SK-N-SH (cell line): ENCODE measurements at regions not wholly inside any gene's neighbourhood (a gene's known extent, or its start where the extent isn't known, plus 50 kb on each side); places are given as distances from the start of the nearest gene placed in this dataset.
"Not testable (repeated sequence)": the region's sequence is repeated elsewhere in the genome, so short reads cannot be mapped to it uniquely, and the experiment has no call there.

Experiments used
- CTCF ChIA-PET: fragments of 300-600, 350-600 bp; formaldehyde crosslinking; extraction: SDS; loops from one replicate; lab custom pipeline; 2021; lab: Yijun Ruan, JAX
- POLR2A ChIA-PET: fragments of 350-600 bp; sonication (Branson Sonifier 250); formaldehyde crosslinking; extraction: SDS; loops from one replicate; lab custom pipeline; 2020; ENCODE audit warnings: antibody characterized with exemption, inconsistent platforms; lab: Yijun Ruan, JAX
- DNase-seq: peaks from one replicate; pipeline ENCODE4 v3.0.0; 2012
- H2AFZ ChIP-seq: fragments of 200-600 bp; sonication (generic); 2 replicates; pipeline ENCODE4 v1.8.1; 2016; ENCODE audit warnings: antibody characterized with exemption, mild to moderate bottlenecking, low read depth
- H3F3A ChIP-seq: fragments of 200-600 bp; sonication (generic); replicated peaks from 2 replicates; pipeline ENCODE3; 2016; ENCODE audit warnings: antibody characterized with exemption, mild to moderate bottlenecking; ENCODE audit not compliant: insufficient read depth
- H3K27ac ChIP-seq, 2 experiments: fragments of 200-500 bp in 1 of 2; fragments of 200-600 bp in 1 of 2; sonication (Bioruptor generic) in 1 of 2; sonication (generic), shearing (Covaris generic) in 1 of 2; 2 replicates each; pipeline versions ENCODE4 v1.5.1 to v1.6.1; 2014 to 2016; ENCODE audit warnings: low read depth in 2 of 2, inconsistent platforms in 1 of 2, low read length in 1 of 2, mild to moderate bottlenecking in 1 of 2, mixed read lengths in 1 of 2
- H3K27me3 ChIP-seq: fragments of 200-600 bp; sonication (generic), shearing (Covaris generic); 2 replicates; pipeline ENCODE4 v1.6.1; 2016; ENCODE audit warnings: mixed run types; ENCODE audit not compliant: insufficient read depth
- H3K36me3 ChIP-seq, 2 experiments: fragments of 200-500 bp in 1 of 2; fragments of 200-600 bp in 1 of 2; sonication (Bioruptor generic) in 1 of 2; sonication (generic) in 1 of 2; replicated peaks in 1 of 2; 2 replicates each; pipeline versions ENCODE3 to v1.5.1; 2014 to 2016; ENCODE audit warnings: low read length in 1 of 2, mild to moderate bottlenecking in 1 of 2; ENCODE audit not compliant: insufficient read depth in 2 of 2, control insufficient read depth in 1 of 2
- H3K4me1 ChIP-seq, 2 experiments: fragments of 200-500 bp in 1 of 2; fragments of 200-600 bp in 1 of 2; sonication (Bioruptor generic) in 1 of 2; sonication (generic), shearing (Covaris generic) in 1 of 2; 2 replicates each; pipeline versions ENCODE4 v1.5.1 to v1.6.1; 2014 to 2016; ENCODE audit warnings: low read depth in 1 of 2, low read length in 1 of 2, mixed run types in 1 of 2; ENCODE audit not compliant: insufficient read depth in 2 of 2, control insufficient read depth in 1 of 2
- H3K4me2 ChIP-seq: fragments of 200-600 bp; sonication (generic), shearing (Covaris generic); 2 replicates; pipeline ENCODE4 v1.6.1; 2017; ENCODE audit warnings: mixed run types
- H3K4me3 ChIP-seq, 2 experiments: fragments of 200-500 bp in 1 of 2; fragments of 200-600 bp in 1 of 2; sonication (Bioruptor generic) in 1 of 2; sonication (generic), shearing (Covaris generic) in 1 of 2; 2 replicates each; pipeline versions ENCODE4 v1.5.1 to v1.8.1; 2014 to 2016; ENCODE audit warnings: low read depth in 2 of 2, inconsistent platforms in 1 of 2, low read length in 1 of 2, mild to moderate bottlenecking in 1 of 2, mixed read lengths in 1 of 2, moderate library complexity in 1 of 2
- H3K79me2 ChIP-seq: fragments of 200-600 bp; sonication (generic); 2 replicates; pipeline ENCODE4 v1.8.1; 2017; ENCODE audit warnings: mild to moderate bottlenecking; ENCODE audit not compliant: insufficient read depth
- H3K9ac ChIP-seq: fragments of 200-600 bp; sonication (generic); 2 replicates; pipeline ENCODE4 v1.6.1; 2017; ENCODE audit warnings: mixed run types
- H3K9me2 ChIP-seq: fragments of 200-600 bp; sonication (generic); 2 replicates; pipeline ENCODE4 v1.6.1; 2017; ENCODE audit warnings: mixed run types
- H3K9me3 ChIP-seq: fragments of 200-600 bp; sonication (generic); 2 replicates; pipeline ENCODE4 v1.6.1; 2017; ENCODE audit warnings: mixed run types, mild to moderate bottlenecking, moderate library complexity
- H4K20me1 ChIP-seq: fragments of 200-600 bp; sonication (generic); 2 replicates; pipeline ENCODE4 v1.6.1; 2017; ENCODE audit warnings: mild to moderate bottlenecking, mixed run types; ENCODE audit not compliant: insufficient read depth
- CHD2 ChIP-seq: fragments of 150-350 bp; IDR thresholded peaks from 2 replicates; pipeline ENCODE4 v1.6.1; 2018; ENCODE audit warnings: low read length; ENCODE audit not compliant: partially characterized antibody
- FOXJ3 ChIP-seq: sonication (generic); formaldehyde crosslinking; IDR thresholded peaks from 2 replicates; pipeline ENCODE4 v1.5.1; 2020; ENCODE audit warnings: mild to moderate bottlenecking, missing genetic modification reagents
- GATA2 ChIP-seq: sonication (generic); formaldehyde crosslinking; IDR thresholded peaks from 2 replicates; pipeline ENCODE4 v1.5.0; 2020; ENCODE audit warnings: mild to moderate bottlenecking, missing genetic modification reagents
- MXI1 ChIP-seq: IDR thresholded peaks from 2 replicates; pipeline ENCODE4 v1.6.1; 2012; ENCODE audit warnings: mild to moderate bottlenecking, low read depth, low read length, improper control_type of control experiment
- NFIC ChIP-seq: IDR thresholded peaks from 2 replicates; pipeline ENCODE4 v1.4.0; 2012; ENCODE audit warnings: borderline replicate concordance
- NRF1 ChIP-seq: IDR thresholded peaks from 2 replicates; pipeline ENCODE4 v1.6.1; 2012; ENCODE audit warnings: low read depth, mild to moderate bottlenecking, low read length
- POLR2AphosphoS5 ChIP-seq: IDR thresholded peaks from 2 replicates; pipeline ENCODE4 v1.6.1; 2012; ENCODE audit warnings: low read depth, low read length
- RAD21 ChIP-seq: IDR thresholded peaks from 2 replicates; pipeline ENCODE4 v1.6.1; 2012; ENCODE audit warnings: mild to moderate bottlenecking, low read length
- RCOR1 ChIP-seq: fragments of 150-350 bp; IDR thresholded peaks from 2 replicates; pipeline ENCODE4 v1.6.1; 2017; ENCODE audit warnings: antibody characterized with exemption, low read length
- RXRA ChIP-seq: IDR thresholded peaks from 2 replicates; pipeline ENCODE4 v1.4.0; 2012; ENCODE audit warnings: low read depth, mild to moderate bottlenecking, borderline replicate concordance
- SIN3A ChIP-seq: IDR thresholded peaks from 2 replicates; pipeline ENCODE4 v1.6.1; 2012; ENCODE audit warnings: low read depth, mild to moderate bottlenecking, low read length, moderate library complexity, borderline replicate concordance
- TEAD4 ChIP-seq: IDR thresholded peaks from 2 replicates; pipeline ENCODE4 v1.4.0; 2012; ENCODE audit warnings: mild to moderate bottlenecking, borderline replicate concordance; ENCODE audit not compliant: insufficient read depth
- WGBS: methylation state at CpG from one replicate; pipeline ENCODE4 v1.1.6; 2017; ENCODE audit warnings: low lambda C conversion rate; 5-methylcytosine and 5-hydroxymethylcytosine counted together
- TF ChIP-seq, protein P1 (sequence below): IDR thresholded peaks from 2 replicates; pipeline ENCODE4 v1.6.1; 2012; ENCODE audit warnings: mild to moderate bottlenecking, low read depth, low read length, moderate library complexity
- TF ChIP-seq, protein P2 (sequence below): IDR thresholded peaks from 2 replicates; pipeline ENCODE4; 2012
- TF ChIP-seq, protein P3 (sequence below): IDR thresholded peaks from 2 replicates; pipeline ENCODE4 v1.4.0; 2012; ENCODE audit warnings: low read depth

DNA sequence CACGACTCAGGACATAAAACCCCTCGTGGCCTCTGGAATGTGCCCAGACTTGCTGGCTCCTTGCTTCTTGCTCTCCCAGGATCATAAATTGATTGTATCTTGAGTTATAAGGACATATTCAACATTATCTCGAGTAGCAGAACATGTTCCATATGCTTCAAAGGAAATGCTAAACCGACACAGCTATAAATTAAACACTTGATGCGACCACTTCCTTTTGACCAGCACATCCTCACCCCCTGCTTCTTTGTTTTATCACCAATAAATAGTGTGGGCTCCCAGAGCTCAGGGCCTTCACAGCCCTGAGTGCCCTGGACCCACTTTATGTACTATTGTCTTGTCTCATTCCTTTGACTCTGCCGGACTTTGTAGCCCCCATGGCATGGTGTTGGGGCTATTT is 157.0 kb upstream of the PABPC3 start:
- Histone ChIP-seq H3K9ac (no peak overlapping the region), H3K27ac (no peak overlapping the region), H3K27me3 (no peaks in the 10 kb centered on the region; the same call in 1 of the 2 replicates), H3K36me3 (no peaks in the 10 kb centered on the region), H3K4me3 (no peak overlapping the region), H3F3A (no peaks in the 10 kb centered on the region), H3K9me2 (no peaks in the 10 kb centered on the region), H4K20me1 (no peaks in the 10 kb centered on the region), H3K79me2 (no peaks in the 10 kb centered on the region), H2AFZ (no peak overlapping the region), H3K4me2 (no peak overlapping the region), H3K4me1 (no peaks in the 10 kb centered on the region)
- ChIA-PET CTCF (no interaction called here), POLR2A (no interaction called here)
- DNase-seq = no peak
- 7% methylated on average over 6 of the region's 6 CpGs for WGBS
- TF ChIP-seq CHD2 = no peak
- TF ChIP-seq TEAD4 = no peak
- TF ChIP-seq FOXJ3 (CRISPR knock-in tag) = no peak
- TF ChIP-seq NRF1 = no peak
- TF ChIP-seq POLR2AphosphoS5 = no peak
- TF ChIP-seq RCOR1 = no peak
- TF ChIP-seq, protein P1, sequence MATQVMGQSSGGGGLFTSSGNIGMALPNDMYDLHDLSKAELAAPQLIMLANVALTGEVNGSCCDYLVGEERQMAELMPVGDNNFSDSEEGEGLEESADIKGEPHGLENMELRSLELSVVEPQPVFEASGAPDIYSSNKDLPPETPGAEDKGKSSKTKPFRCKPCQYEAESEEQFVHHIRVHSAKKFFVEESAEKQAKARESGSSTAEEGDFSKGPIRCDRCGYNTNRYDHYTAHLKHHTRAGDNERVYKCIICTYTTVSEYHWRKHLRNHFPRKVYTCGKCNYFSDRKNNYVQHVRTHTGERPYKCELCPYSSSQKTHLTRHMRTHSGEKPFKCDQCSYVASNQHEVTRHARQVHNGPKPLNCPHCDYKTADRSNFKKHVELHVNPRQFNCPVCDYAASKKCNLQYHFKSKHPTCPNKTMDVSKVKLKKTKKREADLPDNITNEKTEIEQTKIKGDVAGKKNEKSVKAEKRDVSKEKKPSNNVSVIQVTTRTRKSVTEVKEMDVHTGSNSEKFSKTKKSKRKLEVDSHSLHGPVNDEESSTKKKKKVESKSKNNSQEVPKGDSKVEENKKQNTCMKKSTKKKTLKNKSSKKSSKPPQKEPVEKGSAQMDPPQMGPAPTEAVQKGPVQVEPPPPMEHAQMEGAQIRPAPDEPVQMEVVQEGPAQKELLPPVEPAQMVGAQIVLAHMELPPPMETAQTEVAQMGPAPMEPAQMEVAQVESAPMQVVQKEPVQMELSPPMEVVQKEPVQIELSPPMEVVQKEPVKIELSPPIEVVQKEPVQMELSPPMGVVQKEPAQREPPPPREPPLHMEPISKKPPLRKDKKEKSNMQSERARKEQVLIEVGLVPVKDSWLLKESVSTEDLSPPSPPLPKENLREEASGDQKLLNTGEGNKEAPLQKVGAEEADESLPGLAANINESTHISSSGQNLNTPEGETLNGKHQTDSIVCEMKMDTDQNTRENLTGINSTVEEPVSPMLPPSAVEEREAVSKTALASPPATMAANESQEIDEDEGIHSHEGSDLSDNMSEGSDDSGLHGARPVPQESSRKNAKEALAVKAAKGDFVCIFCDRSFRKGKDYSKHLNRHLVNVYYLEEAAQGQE = no peak
- TF ChIP-seq SIN3A = no peak
- TF ChIP-seq GATA2 = no peak
- TF ChIP-seq RXRA = no peak
- TF ChIP-seq, protein P2, sequence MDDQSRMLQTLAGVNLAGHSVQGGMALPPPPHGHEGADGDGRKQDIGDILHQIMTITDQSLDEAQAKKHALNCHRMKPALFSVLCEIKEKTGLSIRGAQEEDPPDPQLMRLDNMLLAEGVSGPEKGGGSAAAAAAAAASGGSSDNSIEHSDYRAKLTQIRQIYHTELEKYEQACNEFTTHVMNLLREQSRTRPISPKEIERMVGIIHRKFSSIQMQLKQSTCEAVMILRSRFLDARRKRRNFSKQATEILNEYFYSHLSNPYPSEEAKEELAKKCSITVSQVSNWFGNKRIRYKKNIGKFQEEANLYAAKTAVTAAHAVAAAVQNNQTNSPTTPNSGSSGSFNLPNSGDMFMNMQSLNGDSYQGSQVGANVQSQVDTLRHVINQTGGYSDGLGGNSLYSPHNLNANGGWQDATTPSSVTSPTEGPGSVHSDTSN = no peak
- TF ChIP-seq NFIC = no peak
- TF ChIP-seq RAD21 = no peak
- TF ChIP-seq, protein P3, sequence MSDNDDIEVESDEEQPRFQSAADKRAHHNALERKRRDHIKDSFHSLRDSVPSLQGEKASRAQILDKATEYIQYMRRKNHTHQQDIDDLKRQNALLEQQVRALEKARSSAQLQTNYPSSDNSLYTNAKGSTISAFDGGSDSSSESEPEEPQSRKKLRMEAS = no peak
- TF ChIP-seq MXI1 = no peak
- TF ChIP-seq, all 33 proteins: peak for 0
- H3K9me3 ChIP-seq = no peaks in the 10 kb centered on the region

DNA sequence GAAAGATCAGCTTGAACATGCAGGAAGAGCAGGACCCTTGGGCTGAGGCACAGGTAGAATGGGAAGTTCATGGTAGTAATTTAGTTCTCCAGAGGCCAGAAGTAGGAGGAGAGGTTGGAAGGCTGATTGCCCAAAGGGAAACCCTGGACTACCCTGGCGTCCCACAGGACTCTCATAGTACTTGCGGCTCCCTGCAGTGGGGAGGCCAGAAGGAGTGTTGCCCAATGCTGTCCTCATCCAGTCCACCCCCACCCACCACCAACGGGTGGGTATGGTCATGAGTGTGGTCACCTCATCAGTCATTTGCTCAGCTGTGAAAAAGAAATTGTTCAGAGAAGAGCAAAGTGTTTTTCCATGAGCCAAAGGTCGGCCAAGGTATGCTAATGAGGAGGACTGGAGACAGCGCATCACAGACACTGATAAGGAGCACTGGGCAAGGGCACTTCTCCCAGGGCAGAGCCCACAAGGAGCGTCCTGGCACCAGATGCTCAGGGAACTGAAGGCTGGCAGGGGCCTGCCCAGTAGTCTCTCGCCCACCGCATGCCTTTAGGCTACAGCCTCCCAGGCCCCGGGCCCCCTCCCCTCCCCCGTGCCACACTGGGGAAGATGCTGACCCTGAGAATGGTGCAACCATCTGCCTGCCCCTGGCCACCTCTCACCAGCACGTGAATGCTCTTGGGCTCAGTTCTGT is 154.8 kb upstream of the PABPC3 start:
- H3K9me3 ChIP-seq, H3K79me2 ChIP-seq, H3F3A ChIP-seq, H3K9me2 ChIP-seq, H3K4me1 ChIP-seq, POLR2A ChIA-PET, H3K4me3 ChIP-seq, DNase-seq, H2AFZ ChIP-seq, H3K27ac ChIP-seq, H3K4me2 ChIP-seq, H3K27me3 ChIP-seq, H4K20me1 ChIP-seq, CTCF ChIA-PET, H3K9ac ChIP-seq, H3K36me3 ChIP-seq: not testable (repeated sequence)
- WGBS = 33% methylated on average over 7 of the region's 11 CpGs
